Panc1 (cell line): ENCODE measurements at regions not wholly inside any gene's neighbourhood (a gene's known extent, or its start where the extent isn't known, plus 50 kb on each side); places are given as distances from the start of the nearest gene placed in this dataset.

Experiments used
- POLR2AphosphoS5 ChIP-seq: IDR thresholded peaks from 2 replicates; pipeline ENCODE4 v1.6.1; 2012; ENCODE audit warnings: mild to moderate bottlenecking, low read depth, low read length, moderate library complexity
- REST ChIP-seq, 2 experiments: IDR thresholded peaks; 2 replicates each; pipeline ENCODE4 v1.6.1; 2011 to 2012; ENCODE audit warnings: low read depth in 2 of 2, control low read depth in 1 of 2, low read length in 1 of 2, mild to moderate bottlenecking in 1 of 2, moderate library complexity in 1 of 2; ENCODE audit not compliant: insufficient read depth in 1 of 2
- SIN3A ChIP-seq: IDR thresholded peaks from 2 replicates; pipeline ENCODE4 v1.6.1; 2012; ENCODE audit warnings: low read depth, mild to moderate bottlenecking, low read length, moderate library complexity, borderline replicate concordance; ENCODE audit not compliant: insufficient read depth
- TCF7L2 ChIP-seq: IDR thresholded peaks from 2 replicates; pipeline ENCODE4 v1.6.1; 2011; ENCODE audit warnings: mild to moderate bottlenecking, low read depth, low read length, inconsistent platforms
- TF ChIP-seq, protein P1 (sequence below): fragments of 450-650 bp; IDR thresholded peaks from 2 replicates; pipeline ENCODE4 v1.5.1; 2017; ENCODE audit warnings: mild to moderate bottlenecking

- TF ChIP-seq, protein P1, sequence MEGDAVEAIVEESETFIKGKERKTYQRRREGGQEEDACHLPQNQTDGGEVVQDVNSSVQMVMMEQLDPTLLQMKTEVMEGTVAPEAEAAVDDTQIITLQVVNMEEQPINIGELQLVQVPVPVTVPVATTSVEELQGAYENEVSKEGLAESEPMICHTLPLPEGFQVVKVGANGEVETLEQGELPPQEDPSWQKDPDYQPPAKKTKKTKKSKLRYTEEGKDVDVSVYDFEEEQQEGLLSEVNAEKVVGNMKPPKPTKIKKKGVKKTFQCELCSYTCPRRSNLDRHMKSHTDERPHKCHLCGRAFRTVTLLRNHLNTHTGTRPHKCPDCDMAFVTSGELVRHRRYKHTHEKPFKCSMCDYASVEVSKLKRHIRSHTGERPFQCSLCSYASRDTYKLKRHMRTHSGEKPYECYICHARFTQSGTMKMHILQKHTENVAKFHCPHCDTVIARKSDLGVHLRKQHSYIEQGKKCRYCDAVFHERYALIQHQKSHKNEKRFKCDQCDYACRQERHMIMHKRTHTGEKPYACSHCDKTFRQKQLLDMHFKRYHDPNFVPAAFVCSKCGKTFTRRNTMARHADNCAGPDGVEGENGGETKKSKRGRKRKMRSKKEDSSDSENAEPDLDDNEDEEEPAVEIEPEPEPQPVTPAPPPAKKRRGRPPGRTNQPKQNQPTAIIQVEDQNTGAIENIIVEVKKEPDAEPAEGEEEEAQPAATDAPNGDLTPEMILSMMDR: no peak
- TF ChIP-seq POLR2AphosphoS5 (no peak), SIN3A (no peak), REST (IDR thresholded peaks at IDR 0.05; ENCODE audit: insufficient read depth in 1 of 2, low read depth in 2 of 2, low read length in 1 of 2) (no peak), TCF7L2 (no peak)
Observed at GRCh38 chr15:96699871-96700401, 369.4 kb downstream of the NR2F2 start.
